C4-2B (cell line): ENCODE measurements at regions not wholly inside any gene's neighbourhood (a gene's known extent, or its start where the extent isn't known, plus 50 kb on each side); places are given as distances from the start of the nearest gene placed in this dataset.

Experiments used
- ZFX ChIP-seq: fragments of 450-650 bp; IDR thresholded peaks from 2 replicates; pipeline ENCODE4 v1.6.1; 2017
- TF ChIP-seq, protein P1 (sequence below): fragments of 450-650 bp; conservative IDR thresholded peaks from 2 replicates; pipeline ENCODE4 v1.5.1; 2017; ENCODE audit warnings: mild to moderate bottlenecking

DNA sequence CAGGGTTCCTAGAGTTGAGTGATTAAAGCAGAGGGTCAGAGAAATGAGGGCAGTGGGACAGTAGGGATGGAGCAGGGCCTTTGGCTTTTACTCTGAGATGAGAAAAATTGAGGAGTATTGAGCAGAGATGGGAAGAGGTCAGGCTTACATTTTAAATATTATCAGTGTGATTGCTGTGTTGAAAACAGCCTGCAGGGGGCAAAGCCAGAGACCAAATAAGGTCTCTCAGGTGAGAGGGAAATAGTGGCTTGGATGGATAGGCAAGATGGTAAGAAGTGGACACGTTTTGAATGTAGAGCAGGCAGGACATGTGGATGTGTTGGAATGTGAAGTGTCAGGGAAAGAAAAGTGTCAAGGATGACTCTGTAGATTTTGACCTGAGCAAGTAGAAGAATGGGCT is 105.0 kb upstream of the MAP3K7 start:
- TF ChIP-seq, protein P1, sequence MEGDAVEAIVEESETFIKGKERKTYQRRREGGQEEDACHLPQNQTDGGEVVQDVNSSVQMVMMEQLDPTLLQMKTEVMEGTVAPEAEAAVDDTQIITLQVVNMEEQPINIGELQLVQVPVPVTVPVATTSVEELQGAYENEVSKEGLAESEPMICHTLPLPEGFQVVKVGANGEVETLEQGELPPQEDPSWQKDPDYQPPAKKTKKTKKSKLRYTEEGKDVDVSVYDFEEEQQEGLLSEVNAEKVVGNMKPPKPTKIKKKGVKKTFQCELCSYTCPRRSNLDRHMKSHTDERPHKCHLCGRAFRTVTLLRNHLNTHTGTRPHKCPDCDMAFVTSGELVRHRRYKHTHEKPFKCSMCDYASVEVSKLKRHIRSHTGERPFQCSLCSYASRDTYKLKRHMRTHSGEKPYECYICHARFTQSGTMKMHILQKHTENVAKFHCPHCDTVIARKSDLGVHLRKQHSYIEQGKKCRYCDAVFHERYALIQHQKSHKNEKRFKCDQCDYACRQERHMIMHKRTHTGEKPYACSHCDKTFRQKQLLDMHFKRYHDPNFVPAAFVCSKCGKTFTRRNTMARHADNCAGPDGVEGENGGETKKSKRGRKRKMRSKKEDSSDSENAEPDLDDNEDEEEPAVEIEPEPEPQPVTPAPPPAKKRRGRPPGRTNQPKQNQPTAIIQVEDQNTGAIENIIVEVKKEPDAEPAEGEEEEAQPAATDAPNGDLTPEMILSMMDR, result peak; percentile 14
- no peak for TF ChIP-seq ZFX
